Hepatic stellate cell (primary cell): ENCODE measurements at regions not wholly inside any gene's neighbourhood (a gene's known extent, or its start where the extent isn't known, plus 50 kb on each side); places are given as distances from the start of the nearest gene placed in this dataset.
"Not testable (repeated sequence)": the region's sequence is repeated elsewhere in the genome, so short reads cannot be mapped to it uniquely, and the experiment has no call there.

Experiments used
- DNase-seq: peaks from one replicate; pipeline ENCODE4 v3.0.0; 2011; ENCODE audit warnings: low spot score

DNA sequence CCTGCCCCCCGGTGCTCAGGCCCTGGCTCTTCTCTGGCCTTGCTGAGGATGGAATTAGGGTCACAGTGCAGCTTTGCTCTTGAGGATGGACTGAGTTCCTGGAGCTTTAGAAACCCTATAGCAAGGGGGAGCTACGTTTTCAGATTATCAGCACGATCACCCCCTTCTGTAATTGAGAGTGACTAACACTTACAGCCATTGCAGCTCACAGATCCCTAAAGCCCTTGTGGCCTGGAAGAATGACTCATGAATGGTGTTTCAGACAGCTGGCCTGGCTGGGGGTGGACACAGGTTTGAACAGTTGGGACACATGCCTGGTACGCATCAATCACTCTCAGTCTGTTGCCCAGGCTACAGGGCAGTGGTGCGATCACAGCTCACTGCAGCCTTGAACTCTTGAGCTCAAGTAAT, 79.7 kb upstream of the IGFBP5 start:
- DNase-seq: peak; percentile 94

DNA sequence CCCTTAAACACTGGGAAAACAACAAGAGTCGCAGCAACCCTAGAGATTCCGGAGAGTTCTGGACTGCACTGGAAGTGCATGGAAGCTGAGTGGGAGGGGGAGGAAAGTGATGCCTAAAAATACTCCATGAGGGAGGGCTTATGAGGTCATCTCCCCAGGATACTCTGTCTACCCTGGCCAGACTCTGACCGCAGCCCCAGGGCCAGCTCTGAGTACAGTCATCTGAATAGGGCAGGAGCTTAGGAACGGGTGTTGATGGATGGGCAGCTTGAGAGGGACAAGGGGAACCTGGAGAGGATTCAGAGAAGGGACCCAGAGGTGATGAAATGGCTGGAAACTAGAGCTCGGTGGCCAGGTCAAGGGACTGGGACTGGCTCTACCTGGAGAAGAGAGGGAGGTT, 79.3 kb upstream of the IGFBP5 start:
- DNase-seq: peak; percentile 92

DNA sequence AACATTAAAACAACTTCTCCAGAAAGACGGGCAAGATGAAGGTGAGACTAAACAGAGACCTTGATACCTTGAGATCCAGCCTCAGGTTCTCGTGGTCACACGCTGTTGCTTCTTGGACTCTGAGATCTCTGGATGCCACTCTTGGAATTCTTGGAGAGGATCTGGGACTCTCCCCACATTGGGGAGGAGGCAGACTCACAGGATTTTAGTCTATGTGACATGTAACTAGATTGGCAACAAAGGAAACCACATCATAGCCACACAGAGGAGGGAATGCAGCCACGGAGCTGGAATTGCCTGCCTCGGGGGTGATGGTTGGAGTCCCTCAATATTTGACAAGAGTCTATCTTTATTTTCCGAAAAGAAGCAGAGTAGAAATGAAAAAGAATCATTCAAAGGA, 78.8 kb upstream of the IGFBP5 start:
- peak; percentile 46 for DNase-seq

DNA sequence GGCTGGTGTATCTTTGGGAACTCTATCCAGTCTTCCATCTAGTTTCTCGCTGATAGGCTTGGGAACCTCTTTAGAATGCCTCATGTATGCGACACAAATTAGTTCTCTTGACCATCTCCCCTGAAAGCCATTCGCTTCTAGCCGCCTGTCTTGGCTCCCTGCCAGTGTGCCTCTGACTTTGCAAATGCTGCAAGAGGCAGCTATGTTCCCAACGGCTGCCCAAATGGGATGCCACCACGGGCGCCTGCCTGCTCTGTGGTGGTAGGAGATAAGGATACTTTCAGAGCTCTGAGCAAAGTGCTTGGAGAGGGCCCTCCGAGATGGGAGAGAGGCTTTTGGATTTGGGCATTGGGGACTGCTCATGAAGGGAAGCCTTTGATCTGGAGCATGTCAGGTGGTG, 77.7 kb upstream of the IGFBP5 start:
- no peak for DNase-seq

- DNase-seq: no peak
Measured at GRCh38 chr2:216770717-216771116, 75.4 kb upstream of the IGFBP5 start.

DNA sequence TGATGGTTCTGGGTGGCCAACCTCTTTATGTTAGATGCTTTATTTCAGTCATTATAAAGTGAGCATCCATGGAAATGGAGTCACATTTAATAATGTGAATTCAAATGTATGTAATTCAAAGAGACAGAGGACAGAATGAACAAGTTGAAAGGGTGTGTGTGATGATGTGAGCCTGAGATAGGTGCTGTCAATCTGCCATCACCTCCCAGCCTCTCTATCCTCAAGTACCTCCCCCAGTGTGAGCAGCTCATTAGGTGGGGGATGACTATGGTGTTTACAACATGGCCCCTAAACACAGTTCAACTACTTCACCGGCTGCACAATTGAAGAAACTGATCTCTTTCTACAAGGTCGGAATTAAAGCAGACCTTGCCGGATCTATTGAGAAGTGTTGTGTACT, 74.7 kb upstream of the IGFBP5 start:
- no peak for DNase-seq

GRCh38 chr2:216769626-216770025, 74.3 kb upstream of the IGFBP5 start:
- DNase-seq: no peak

GRCh38 chr2:216768908-216769411, 73.6 kb upstream of the IGFBP5 start:
- no peak for DNase-seq

GRCh38 chr2:216765761-216766262, 70.5 kb upstream of the IGFBP5 start:
- DNase-seq: no peak

DNA sequence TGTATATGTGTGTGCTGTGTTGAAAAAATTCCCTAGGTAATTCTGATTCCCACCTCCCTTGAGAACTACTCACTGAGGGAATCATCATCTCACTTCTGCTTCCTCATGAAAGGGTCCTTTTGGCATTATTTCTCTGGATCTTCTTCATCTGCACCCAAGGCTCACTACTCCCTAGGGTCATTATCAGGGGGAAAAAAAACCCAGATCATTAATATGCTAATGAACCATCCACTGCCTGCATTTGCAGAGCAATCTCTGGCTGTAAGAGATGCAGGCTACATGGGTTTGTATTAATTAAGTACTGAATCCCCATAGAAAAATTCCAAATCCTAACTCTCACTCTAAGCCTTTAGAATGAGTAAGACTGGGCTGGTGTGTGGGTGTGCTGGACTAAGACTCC, 68.0 kb upstream of the IGFBP5 start:
- no peak for DNase-seq

DNA sequence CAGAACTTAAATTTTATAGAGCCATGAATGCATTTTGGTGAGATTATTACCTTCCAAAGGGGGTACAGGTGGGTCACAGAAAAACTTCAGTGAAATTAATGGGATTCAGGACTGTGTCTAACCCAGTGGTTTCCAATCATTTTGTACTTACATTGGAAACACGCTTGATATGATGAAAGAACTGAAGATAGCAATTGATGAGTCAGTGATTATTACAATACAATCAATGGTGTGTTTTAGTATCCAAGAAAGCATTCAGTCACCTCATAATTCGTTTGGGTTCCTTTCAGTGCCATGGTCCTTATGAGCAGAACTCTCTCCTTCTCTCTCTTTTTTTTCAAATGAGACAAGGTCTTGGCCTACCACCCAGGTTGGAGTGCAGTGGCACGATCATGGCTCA, 66.5 kb upstream of the IGFBP5 start:
- DNase-seq: no peak

DNA sequence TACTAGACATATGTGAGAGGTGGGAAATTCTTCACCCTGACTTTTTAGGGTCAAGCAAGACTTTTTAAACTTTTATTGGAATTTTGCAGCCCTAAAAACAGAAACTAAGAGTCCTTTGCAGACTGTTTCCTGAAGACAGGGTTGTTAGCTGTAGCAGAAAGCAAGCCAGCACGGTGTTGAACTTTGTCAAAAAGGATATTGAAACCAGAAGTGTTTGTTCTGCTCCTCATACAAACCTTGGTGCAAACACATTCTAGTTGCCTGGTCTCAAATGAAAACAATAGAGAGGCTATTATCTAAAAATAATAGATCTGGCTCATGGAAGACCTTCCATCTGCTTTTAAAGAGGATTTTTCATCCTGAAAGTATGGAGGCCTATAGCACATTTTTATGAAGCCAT, 65.8 kb upstream of the IGFBP5 start:
- DNase-seq: no peak

- DNase-seq: no peak
Measured at GRCh38 chr2:216758256-216759155, 63.2 kb upstream of the IGFBP5 start.

- no peak for DNase-seq
Measured at GRCh38 chr2:216757532-216757931, 62.2 kb upstream of the IGFBP5 start.

- no peak for DNase-seq
Measured at GRCh38 chr2:216756435-216756834, 61.1 kb upstream of the IGFBP5 start.

- no peak for DNase-seq
Measured at GRCh38 chr2:216754812-216755211, 59.5 kb upstream of the IGFBP5 start.

DNA sequence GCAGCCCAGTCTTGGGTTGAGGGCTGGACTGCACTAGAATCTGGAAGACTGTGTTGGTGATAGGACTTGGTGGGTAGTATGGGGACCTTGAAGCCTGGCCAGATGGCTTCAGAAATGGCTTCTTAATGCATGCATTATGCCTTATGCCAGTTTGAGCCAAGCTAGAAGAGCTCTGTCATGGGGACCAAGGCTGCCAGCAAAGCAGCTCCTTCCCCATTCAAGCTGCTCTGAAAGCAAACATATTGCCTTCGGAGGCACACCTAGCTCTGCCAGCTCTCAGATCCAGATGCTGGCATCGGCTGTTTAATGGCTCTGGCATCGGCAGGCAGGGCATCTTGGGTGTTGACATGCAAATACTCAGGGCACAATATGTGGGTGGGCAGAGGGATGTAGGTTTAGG, 59.0 kb upstream of the IGFBP5 start:
- DNase-seq: no peak

GRCh38 chr2:216752855-216753505, 57.6 kb upstream of the IGFBP5 start:
- DNase-seq: no peak

- DNase-seq: not testable (repeated sequence)
Measured at GRCh38 chr2:216750750-216751149, 55.4 kb upstream of the IGFBP5 start.

DNA sequence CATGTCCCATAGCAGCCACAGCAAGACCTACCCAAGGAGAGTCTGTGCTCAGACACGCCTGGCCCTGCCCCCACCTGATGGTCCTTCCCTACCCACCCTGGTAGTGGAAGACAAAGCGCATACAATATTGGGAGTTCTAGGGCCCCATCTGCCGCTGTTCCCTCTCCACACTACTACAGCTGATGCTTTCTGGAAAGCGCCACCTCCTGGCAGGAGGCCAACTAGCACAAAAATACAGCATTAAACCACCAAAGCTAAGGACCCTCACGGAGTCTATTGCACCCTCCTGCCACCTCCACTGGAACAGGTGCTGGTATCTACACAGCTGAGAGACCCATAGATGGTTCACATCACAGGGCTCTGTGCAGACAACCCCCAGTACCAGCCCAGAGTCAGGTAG, 50.9 kb upstream of the IGFBP5 start:
- not testable (repeated sequence) for DNase-seq

GRCh38 chr2:216745453-216745852, 50.1 kb upstream of the IGFBP5 start:
- no peak for DNase-seq
